ENCODE measurements at regions not wholly inside any gene's neighbourhood (a gene's known extent, or its start where the extent isn't known, plus 50 kb on each side); places are given as distances from the start of the nearest gene placed in this dataset.

DNA sequence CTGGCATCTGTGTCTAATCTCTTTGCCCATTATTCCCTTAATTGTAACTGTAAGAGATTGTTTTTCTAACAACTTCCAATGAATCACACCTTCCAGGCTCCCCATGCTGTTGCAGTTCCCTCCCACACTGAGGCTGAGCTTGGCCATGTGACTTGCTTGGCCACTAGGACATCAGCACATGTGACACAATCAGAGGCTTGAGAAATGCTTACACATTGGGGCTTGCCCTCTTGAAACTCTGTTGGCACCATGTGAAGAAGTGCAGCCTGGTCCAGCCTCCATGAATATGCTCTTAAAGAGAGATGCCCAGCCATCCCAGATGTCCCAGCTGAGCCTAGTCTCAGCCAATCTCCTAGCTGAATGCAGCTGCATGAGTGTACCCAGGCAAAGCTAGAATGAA, 326.8 kb upstream of the SOX2 start:
- TF ChIP-seq, protein P1, sequence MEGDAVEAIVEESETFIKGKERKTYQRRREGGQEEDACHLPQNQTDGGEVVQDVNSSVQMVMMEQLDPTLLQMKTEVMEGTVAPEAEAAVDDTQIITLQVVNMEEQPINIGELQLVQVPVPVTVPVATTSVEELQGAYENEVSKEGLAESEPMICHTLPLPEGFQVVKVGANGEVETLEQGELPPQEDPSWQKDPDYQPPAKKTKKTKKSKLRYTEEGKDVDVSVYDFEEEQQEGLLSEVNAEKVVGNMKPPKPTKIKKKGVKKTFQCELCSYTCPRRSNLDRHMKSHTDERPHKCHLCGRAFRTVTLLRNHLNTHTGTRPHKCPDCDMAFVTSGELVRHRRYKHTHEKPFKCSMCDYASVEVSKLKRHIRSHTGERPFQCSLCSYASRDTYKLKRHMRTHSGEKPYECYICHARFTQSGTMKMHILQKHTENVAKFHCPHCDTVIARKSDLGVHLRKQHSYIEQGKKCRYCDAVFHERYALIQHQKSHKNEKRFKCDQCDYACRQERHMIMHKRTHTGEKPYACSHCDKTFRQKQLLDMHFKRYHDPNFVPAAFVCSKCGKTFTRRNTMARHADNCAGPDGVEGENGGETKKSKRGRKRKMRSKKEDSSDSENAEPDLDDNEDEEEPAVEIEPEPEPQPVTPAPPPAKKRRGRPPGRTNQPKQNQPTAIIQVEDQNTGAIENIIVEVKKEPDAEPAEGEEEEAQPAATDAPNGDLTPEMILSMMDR (optimal IDR thresholded peaks at IDR 0.05 in 1 of 3, IDR thresholded peaks at IDR 0.05 in 1 of 3, conservative IDR thresholded peaks at IDR 0.05 in 1 of 3; ENCODE audit: extremely low read depth in 1 of 3, insufficient read depth in 2 of 3, low read length in 3 of 3) = no peak
- no peak for TF ChIP-seq EZH2 (IDR thresholded peaks at IDR 0.05; ENCODE audit: low read length)
